Dermis blood vessel endothelial cell (primary cell): ENCODE measurements at regions not wholly inside any gene's neighbourhood (a gene's known extent, or its start where the extent isn't known, plus 50 kb on each side); places are given as distances from the start of the nearest gene placed in this dataset.

Source experiments
- DNase-seq: peaks from one replicate; pipeline ENCODE4 v3.0.0; 2010

DNA sequence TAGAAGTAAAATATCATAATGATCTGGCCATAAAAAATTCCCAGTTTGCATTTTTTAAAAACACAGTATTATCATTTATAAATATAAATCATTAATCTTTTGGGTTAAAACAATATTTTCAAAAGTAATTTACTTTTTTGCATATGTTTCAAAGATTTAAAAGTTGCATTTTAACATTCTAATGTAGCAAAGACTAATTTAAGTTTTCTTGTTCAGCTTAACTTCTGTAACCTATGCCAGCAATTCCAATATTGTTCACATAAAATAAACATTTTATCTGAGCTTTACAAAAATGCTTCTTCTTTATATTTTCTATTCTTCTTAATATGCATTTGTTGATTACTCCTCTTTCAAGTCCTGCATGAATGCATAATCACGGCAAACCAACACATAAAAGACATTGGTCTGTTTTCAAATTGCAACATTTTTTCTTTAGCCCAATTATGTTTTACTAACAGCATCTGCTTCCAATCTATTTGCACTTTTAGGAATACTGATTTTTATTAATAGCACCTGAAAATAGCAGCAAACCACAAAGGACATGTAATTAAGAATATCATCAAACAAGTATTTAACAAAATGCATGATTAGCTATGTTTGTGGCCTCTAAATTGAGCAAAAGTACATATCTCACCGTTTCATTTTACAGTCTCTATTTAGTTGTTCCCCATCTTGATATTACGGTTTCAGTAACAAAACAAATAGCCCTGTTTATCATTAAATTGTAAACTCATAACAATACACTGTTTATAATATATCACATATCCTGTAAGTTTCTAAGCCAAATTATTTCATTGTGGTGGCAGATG is 286.9 kb upstream of the NFE2L3 start:
- DNase-seq: no peak

DNA sequence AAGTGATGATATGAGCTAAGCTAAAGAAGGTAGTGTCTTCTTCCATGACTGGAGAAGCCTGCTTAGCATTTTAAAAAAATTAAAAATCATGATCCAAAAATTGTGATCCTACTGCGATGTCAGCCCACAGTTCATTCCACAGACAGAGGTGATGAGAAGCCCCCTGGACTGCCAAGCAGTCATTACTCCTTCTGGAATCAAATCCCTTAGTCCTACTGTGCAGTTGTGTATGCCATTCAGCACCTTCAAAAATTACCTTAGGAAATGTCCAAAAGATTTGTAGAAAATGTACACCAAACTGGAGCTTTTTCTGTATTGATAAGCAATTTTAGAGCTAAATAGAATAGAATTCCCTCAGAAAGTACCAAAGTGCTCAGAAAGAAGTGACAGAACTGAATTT is 283.5 kb upstream of the NFE2L3 start:
- DNase-seq: no peak

DNA sequence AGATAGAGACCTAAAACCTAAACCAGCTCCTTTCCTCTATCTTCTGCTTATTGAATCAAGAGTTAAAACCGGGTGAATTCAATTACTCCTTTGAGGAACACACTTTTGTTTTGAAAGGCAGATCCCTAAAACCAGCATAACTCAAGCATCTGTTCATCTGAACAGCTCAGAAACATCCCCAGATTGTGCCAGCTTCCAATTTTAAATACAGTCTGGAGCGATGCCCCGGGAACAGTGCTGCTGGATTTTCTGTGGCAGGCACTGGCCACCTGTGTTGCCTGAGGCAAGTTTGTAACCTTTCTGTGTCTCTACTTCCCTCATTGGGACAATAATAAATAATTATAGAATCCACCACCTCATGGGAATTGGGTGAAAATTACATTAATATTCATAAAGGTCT is 281.4 kb upstream of the NFE2L3 start:
- no peak for DNase-seq

DNA sequence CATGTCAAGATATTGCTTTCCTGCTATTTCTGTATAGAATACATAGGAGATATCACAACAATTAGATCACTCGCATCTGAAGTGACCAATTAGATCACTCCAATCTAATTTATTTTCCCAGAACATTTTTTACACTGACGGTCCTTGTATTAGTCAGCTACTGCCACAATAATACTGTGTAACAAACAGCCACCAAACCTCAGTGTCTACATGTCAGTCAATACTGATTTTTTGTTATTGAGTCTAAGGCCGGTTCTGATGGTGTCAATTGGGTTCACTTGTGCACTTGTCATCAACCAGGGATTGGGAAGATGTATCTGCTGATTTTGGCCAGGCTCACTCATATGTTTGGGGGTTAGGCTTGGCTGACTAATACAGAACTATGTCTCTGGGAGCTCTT is 275.9 kb upstream of the NFE2L3 start:
- DNase-seq: no peak

DNA sequence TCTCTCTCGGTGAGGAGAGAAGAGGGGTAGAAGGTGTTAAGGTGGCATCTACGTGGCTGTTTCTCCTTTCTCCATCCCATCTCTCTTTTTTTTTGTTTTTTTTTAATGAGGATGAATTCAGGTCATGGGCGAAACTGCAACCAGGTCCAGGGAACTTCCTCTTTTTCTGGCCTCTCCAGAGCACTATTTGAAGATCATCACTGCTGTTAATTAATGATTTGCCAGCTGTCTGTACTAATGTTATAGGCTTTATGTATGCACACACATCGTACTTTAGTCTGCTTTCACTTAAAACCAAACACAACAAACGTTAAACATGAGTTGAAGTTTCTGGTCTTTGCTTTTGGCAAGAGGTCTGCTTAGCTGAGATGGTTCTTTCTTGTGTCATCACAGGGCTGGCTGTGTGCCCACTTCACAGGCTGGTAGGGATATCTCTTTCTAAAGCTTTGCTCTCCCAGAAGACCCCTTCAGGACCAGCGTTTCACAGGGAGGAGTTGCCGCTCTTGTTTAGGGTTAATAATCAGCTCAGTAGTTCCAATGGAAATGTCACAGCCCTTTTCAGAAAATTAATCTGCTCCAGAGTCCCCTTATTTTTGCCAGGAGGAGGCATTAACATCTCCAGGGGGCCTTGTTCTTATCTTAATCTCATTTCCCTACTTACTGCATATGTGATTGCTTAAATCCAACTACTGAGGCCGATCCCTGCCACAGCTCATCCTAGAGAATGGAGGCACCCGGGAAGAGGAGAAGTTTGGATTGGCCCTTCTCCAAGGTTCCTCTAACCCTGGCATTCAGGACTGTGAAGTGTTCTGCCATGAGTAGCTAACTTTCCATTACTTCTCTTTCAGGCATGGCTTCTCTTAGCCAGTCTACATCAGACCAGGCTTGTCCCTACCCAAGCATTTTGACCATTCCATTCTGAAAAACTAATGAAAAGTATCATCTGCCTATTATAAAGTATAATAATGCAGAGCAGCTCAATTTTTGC is 273.9 kb upstream of the NFE2L3 start:
- DNase-seq: no peak

DNA sequence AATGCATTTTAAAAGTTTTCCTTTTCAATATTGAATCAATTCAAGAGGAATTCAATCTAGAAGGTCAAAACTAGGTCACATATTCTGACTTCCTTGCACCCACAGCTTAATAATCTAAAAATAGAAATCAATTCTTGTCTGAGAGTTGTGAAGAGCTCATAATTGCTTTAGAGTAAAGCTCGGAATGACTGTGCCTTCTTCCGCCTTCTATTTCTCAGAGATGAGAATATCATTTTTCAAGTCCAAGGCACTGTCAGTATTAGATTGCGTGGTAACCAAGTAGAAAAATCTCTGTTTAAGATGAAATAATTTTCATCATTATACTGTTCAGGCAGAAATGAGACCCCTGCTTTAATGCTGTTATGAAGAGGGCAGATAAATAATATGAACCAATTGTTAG is 272.2 kb upstream of the NFE2L3 start:
- DNase-seq: no peak

DNA sequence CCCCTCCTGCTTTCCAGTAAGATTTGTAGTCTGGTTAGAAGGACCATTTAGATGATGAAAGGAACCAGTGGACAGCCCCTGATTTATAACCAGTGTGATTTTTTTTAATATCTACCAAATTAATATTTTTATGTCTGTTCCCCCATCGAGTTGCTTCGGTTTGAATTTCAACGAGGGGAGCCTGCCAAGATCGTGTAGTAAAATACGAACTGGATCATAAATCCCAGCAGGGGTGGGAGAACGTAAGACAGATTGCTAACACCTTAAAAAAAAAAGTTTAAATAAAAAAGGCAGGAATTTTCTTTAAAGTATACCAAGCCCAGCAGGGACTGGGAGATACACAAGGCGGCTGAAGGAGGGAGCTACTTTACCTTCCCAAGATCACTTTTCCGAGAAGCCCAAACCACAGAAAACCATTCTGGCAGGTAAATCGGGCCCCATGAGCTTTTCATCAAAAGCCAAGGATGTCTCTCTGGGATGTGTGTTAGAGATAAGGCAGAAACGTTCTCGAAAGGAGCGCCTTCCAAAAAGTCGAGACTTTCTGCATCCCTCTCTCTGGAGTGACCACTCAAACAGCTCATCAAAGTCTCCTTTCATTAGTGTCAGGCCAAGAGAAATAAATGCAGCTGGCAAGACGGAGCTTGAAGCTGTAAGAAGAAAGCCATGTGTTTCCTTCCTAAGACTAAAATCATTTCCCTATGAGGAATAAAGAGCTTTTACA is 270.5 kb upstream of the NFE2L3 start:
- DNase-seq: no peak

DNA sequence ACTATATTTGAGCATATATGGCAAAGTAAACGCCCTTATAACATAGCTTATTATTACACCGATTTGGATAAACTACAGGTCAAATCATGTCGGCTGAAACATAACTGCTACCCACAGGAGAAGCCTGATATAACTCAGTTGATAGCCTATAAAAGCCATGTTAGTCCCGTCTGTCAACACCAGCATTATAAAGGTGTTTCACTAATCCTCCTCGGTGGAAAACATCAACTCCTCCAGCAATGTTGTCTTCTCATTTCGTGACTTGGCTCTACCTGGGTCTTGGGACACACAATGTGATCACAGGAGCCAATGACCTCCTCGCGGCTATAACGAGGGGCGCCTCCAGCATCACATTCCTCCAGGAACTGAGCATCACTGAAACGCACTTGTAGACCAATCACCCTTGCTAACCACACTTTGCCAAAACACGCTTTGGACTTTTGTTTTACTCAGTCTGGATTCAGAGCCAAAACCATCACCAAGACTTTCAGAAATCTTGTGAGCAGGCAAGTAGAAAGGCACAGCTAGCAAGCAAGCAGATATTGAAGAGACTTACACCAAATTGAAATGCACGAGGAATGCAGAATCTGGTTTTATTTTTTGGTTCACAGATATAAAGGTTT is 269.7 kb upstream of the NFE2L3 start:
- DNase-seq: no peak

DNA sequence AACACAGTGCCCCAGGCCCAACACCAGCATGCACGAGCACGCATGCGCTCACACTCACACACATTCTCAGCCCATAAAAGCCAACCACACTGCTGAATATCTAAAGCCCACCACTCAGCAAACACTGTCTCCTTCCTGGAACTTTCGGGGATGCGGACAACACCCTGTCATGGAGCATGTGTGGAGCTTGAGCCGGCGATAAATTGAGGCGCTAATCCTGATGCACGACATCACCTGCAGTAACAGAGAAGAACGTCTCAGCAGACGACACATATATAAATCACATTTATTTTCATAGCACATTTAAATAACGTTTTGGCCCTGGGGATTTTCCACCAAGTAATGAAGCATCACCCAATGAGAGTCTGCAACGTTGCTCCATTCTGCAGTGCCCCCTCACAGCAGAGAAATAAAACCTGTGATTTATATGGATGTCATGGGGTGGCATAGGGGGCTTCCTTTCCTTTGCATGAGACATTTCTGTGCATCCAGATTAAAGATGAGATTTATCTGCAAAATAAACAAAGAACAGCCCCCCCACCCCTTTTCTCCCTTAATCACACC is 267.7 kb upstream of the NFE2L3 start:
- no peak for DNase-seq

DNA sequence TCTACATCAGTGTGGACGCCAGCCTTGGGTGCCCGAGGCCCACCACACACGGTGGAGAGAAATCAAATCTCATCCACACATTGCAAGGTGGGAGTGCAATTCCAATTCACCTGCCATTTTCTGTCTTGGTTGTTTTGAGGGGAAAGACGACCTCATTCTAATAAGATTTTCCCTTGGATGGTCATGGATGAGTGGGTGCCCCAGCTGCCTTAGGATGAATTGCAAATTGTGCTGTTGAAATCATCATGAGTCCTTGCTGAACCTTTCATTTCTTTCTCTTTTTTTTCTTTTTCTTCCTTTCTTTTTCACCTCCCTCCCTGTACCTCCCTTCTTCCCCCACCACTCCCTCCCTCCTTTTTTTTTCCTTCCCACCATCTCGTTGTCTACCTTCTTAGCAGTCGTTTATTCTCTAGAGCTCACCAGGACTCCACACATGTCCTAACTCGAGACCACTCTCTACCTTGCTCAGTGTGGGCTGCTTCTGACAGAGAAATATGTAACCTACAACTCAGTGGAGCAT is 266.9 kb upstream of the NFE2L3 start:
- no peak for DNase-seq

DNA sequence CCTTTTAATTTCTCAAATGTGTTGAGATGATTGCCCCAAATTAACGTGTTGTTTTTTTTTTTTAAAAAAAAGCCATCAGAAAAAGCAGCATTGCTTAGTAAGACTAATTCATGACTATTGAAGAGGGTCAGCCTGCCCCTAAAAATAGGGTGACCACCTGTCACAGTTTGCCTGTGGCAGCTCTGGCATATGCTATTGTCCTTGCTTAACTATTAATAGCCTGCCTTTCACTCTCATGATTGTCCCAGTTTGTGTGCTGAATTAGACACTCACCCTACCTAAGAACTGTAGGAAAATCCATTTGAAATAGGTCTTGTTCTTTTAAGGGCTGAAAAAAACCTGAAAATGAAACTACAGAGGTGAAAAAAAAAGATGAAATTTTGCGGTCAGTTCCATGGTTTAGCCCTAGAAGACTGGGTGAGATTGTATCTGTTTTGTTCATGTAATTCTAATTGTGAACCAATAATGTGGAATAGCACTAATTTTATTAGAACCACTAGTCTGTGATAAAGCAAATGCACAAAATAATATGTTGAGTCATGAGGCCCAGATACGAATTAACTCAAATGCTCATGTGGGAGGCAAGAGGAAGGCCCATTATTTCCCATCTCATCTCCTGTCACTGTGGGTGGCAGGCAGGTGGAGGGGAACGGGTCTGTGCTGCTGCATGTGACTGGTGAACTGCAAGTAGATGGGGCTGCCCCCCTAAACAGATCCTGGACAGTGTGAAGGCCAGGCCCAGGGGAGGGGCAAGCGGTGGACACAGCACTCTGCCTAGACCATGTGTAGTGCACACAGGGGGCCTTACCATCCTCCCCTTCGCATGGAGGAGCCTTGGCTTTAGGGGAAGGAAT is 265.4 kb upstream of the NFE2L3 start:
- no peak for DNase-seq

DNA sequence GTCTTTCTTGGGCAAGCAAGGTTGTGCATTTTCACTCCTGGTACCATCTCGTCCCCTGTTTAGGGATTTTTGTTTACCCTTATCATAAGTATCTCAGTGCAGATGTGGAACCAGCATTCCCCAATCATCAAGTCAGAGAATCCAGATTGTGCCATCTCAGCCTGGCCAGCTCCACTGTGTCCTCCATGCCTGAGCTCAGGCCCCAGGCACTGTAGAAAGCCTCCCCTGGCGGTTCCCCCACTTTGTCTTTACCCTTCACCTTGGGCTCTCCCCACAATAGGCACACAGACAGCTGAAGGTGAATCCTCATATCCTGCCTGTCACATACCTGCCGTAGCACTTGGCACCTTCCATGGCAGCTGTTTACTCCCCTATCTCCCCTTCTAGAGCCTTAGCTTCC is 264.7 kb upstream of the NFE2L3 start:
- no peak for DNase-seq

DNA sequence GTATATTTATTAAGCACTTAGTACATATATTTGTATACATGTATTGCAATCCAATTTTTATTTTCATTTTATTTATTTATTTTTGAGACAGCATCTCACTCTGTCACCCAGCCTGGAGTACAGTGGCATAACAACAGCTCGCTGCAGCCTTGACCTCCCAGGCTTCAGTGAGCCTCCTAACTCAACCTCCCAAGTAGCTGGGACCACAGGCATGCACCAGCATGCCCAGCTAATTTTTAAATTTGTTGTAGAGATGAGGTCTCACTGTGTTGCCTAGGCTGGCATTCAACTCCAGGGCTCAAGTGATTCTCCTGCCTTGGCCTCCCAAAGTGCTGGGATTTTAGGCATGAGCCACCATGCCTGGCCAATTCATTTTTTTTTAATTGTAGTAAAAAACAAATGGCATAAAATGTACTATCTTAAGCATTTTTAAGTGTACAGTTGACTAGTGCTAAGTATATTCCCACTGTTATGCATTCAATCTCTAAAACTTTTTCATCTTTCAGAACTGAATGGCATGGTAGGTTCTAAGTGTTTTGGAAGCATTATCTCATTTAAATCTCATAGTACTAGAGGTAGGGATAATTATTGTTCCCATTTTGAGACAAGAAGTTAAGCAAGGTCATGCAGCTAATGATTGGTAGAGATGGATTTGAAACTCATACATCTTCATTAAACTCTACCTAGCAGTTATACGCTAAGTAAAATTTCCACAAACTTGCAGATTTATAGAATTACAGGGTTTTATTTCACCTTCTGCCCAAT is 264.0 kb upstream of the NFE2L3 start:
- DNase-seq: no peak

DNA sequence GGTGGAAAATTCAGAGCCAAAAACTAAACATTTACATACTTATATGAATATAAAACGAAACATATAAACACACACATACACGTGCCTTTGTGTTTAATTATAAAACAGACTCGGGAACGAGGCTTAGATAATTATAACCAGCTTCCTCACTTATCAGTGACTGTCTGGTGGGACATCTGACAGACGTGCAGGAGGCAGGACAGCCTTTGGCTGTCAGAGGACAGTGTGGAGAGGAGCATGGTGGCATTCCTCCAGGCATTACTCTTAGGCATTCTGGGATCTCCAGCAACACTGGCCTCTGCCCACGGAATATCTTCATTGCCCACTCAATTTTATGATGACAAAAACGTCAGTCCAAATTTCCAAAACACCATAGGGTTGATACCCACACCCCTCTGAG is 262.2 kb upstream of the NFE2L3 start:
- no peak for DNase-seq

DNA sequence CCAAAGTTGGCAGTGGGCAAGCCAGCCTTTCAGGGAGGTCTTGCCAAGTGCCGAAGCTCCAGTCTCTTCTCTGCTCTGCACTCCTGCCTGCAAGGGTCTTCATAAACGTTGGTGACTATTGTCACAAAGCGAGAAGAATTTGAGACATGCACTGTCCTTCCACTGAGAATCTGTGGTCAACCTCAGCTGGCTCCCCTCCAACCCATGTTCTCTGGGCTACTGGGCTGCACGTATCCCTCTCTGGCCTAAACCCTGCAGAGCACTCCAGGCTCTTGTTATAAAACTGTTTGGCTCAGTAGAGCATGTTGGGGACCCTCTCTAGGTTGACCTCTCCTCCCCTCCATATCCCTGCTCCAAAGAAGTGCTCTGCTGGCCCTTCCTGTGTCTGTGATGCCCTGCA is 260.4 kb upstream of the NFE2L3 start:
- no peak for DNase-seq

DNA sequence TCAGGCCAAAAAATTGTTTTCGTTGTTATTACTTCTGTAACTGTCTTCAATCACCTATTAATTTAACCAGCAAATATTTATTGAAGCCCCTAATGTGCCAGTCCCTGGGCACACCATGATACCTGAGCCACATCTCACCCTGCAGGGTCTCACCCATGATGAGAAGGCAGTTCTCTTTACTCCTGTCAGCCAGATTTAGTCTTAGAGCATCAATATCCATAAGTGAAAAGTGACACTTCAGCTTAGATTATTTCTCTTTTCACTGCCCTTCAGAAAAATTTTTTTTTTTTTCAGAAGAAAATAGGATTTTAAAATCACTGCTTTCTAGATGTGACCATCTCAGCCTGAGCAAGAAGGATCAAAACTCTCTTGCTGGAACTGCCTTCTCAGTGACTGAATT is 258.6 kb upstream of the NFE2L3 start:
- DNase-seq: peak; percentile 3

DNA sequence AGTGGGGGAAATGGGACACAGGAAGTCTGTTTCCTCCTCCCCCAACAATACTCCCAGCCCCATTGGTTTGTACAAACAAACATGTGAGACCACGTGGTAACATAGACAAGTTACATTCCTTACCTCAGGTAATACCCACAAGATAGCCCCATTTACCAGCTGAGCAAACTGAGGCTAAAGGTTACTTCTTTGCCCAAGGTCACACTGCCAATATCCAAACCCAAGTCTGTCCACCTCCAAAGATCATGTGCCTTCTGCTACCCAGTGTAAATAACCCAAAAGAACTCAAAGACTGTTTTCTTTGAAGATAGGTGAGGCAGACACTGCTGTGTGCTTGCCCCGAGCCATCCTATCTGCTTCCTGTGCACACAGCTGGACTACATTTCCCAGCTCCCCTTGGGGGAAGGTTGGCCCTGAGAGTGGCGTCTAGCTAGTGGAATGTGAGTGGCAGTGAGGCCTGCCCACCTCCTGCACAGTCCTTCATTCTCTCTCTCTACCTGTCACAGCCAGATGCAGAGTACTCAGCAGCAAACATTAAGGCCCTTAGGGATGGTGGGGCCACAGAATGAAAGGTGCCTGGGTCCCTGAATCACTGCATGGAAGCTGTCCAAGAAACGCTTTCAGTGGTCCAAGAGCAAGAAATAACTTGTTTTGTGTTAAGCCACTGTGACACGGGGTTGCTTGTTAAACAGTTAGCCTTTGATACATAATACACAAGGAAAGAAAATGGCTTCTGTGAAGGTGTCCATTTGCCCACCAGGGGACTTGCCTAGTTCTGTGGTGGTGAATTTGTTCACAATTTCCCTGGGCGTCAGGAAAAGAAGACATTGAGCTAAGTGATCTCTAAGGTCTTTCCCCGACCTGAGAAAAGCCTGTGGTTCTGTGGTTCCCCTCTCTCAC is 257.7 kb upstream of the NFE2L3 start:
- peak; percentile 28 for DNase-seq

DNA sequence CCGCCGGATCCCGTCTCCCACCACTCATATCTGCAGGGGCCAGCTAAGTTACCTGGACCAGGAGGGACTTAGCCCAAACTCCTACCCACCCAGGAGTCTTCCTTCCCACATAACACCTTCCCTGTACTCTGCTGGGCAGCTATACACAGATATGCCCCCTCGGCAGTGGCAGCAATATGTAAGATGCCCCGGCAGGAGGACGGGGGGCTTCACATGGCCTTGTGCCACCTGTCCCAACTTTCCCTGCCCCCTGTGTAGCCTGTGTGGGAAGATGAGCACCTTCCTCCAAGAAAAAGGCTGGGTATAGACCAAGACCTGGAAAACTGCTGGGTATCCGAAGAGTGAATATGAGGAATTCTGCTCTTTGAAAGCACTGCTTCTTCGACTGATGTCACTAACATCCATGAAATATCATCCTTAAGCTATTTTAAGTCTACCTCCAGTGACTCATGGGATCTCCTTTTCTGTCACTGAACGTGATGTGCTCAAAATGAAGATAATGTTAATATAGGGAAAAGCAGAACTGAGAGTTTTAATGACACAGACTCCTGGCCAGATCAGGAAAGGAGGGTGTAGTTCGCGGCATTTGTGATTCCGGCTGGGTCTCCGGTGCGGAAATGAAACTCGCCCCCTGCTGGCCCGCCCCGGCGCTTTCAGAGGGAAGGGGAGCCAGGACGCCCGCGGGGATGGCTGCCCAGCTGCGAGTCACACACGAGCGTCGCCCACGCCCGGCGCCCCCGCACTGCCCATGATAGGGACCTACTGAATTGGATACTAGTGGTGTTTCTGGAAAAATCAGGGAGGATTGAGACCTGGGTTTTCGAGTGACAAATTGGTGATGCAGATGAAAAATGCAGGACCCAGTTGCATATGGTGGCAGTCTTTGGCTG is 256.9 kb upstream of the NFE2L3 start:
- DNase-seq: peak; percentile 47
